ENCODE measurements at regions not wholly inside any gene's neighbourhood (a gene's known extent, or its start where the extent isn't known, plus 50 kb on each side); places are given as distances from the start of the nearest gene placed in this dataset.

GRCh38 chr2:216777637-216778273, 82.1 kb downstream of the TNP1 start:
- TF ChIP-seq, protein P1, sequence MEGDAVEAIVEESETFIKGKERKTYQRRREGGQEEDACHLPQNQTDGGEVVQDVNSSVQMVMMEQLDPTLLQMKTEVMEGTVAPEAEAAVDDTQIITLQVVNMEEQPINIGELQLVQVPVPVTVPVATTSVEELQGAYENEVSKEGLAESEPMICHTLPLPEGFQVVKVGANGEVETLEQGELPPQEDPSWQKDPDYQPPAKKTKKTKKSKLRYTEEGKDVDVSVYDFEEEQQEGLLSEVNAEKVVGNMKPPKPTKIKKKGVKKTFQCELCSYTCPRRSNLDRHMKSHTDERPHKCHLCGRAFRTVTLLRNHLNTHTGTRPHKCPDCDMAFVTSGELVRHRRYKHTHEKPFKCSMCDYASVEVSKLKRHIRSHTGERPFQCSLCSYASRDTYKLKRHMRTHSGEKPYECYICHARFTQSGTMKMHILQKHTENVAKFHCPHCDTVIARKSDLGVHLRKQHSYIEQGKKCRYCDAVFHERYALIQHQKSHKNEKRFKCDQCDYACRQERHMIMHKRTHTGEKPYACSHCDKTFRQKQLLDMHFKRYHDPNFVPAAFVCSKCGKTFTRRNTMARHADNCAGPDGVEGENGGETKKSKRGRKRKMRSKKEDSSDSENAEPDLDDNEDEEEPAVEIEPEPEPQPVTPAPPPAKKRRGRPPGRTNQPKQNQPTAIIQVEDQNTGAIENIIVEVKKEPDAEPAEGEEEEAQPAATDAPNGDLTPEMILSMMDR (conservative IDR thresholded peaks at IDR 0.05; ENCODE audit: low read depth, low read length), result peak; percentile 90
- TF ChIP-seq EZH2 (IDR thresholded peaks at IDR 0.05; ENCODE audit: borderline replicate concordance, low read depth, low read length, poor library complexity, severe bottlenecking), result no peak

Data from A673 (cell line).